BLaER1 treated with 17β-estradiol and CSF1 and Interleukin-3, amounts not matched to agents 10 nM and 100 nM (cell line): ENCODE measurements at regions not wholly inside any gene's neighbourhood (a gene's known extent, or its start where the extent isn't known, plus 50 kb on each side); places are given as distances from the start of the nearest gene placed in this dataset.

ENCODE experiments used
- H3K27ac ChIP-seq, 11 experiments: shearing (Covaris generic); formaldehyde crosslinking; 2 replicates each; pipeline ENCODE4 v1.8.1; 2022
- H3K27me3 ChIP-seq, 11 experiments: shearing (Covaris generic); formaldehyde crosslinking; 2 replicates each; pipeline ENCODE4 v1.8.1; 2022
- H3K36me3 ChIP-seq, 11 experiments: shearing (Covaris generic); formaldehyde crosslinking; 2 replicates each; pipeline ENCODE4 v1.8.1; 2022
- H3K4me1 ChIP-seq, 10 experiments: shearing (Covaris generic); formaldehyde crosslinking; 2 replicates each; pipeline ENCODE4 v1.8.1; 2022
- H3K4me2 ChIP-seq, 11 experiments: shearing (Covaris generic); formaldehyde crosslinking; 2 replicates each; pipeline ENCODE4 v1.8.1; 2022
- H3K4me3 ChIP-seq, 10 experiments: shearing (Covaris generic); formaldehyde crosslinking; 2 replicates each; pipeline ENCODE4 v1.8.1; 2022
- H3K9ac ChIP-seq, 11 experiments: shearing (Covaris generic); formaldehyde crosslinking; 2 replicates each; pipeline ENCODE4 v1.8.1; 2022
- H3K9me3 ChIP-seq, 11 experiments: shearing (Covaris generic); formaldehyde crosslinking; replicated peaks in 1 of 11; 2 replicates each; pipeline ENCODE4 v1.8.1; 2022
- H4K20me1 ChIP-seq, 11 experiments: shearing (Covaris generic); formaldehyde crosslinking; 2 replicates each; pipeline ENCODE4 v1.8.1; 2022
- Cebpa-rat ChIP-seq, 11 experiments: shearing (Covaris generic); IDR thresholded peaks; 2 replicates each; pipeline ENCODE4 v1.8.1; 2022

GRCh38 chr4:62470421-62470983, 1270.4 kb downstream of the ADGRL3 start:
- H3K4me2 ChIP-seq: no peak overlapping the region
- H3K27ac ChIP-seq: no peak overlapping the region
- H3K4me1 ChIP-seq: no peaks in the 10 kb centered on the region
- no peak overlapping the region for H3K4me3 ChIP-seq
- H4K20me1 ChIP-seq: no peaks in the 10 kb centered on the region
- H3K36me3 ChIP-seq: no peaks in the 10 kb centered on the region
- no peaks in the 10 kb centered on the region for H3K9me3 ChIP-seq
- no peak overlapping the region for H3K9ac ChIP-seq
- TF ChIP-seq Cebpa-rat (IDR thresholded peaks at IDR 0.05): no peak
- H3K27me3 ChIP-seq: no peaks in the 10 kb centered on the region

- Histone ChIP-seq H3K27ac (no peak overlapping the region), H3K9me3 (no peaks in the 10 kb centered on the region), H3K36me3 (no peaks in the 10 kb centered on the region), H3K4me2 (no peak overlapping the region), H3K4me1 (no peaks in the 10 kb centered on the region), H3K4me3 (no peak overlapping the region), H4K20me1 (no peaks in the 10 kb centered on the region), H3K9ac (no peak overlapping the region), H3K27me3 (no peaks in the 10 kb centered on the region)
- no peak for TF ChIP-seq Cebpa-rat (IDR thresholded peaks at IDR 0.05)
Observed at GRCh38 chr4:62470020-62470419, 1269.9 kb downstream of the ADGRL3 start.

GRCh38 chr4:62461961-62462360, 1261.8 kb downstream of the ADGRL3 start:
- no peak overlapping the region for H3K27ac ChIP-seq
- no peaks in the 10 kb centered on the region for H3K9me3 ChIP-seq
- no peak for TF ChIP-seq Cebpa-rat (IDR thresholded peaks at IDR 0.05)
- H3K4me1 ChIP-seq: no peaks in the 10 kb centered on the region
- no peaks in the 10 kb centered on the region for H4K20me1 ChIP-seq
- H3K36me3 ChIP-seq: no peaks in the 10 kb centered on the region
- H3K4me3 ChIP-seq: no peak overlapping the region
- no peak overlapping the region for H3K4me2 ChIP-seq
- no peaks in the 10 kb centered on the region for H3K27me3 ChIP-seq
- H3K9ac ChIP-seq: no peak overlapping the region

- H3K4me3 ChIP-seq: no peak overlapping the region
- no peaks in the 10 kb centered on the region for H3K36me3 ChIP-seq
- no peaks in the 10 kb centered on the region for H3K9me3 ChIP-seq
- no peak overlapping the region for H3K9ac ChIP-seq
- no peaks in the 10 kb centered on the region for H3K27me3 ChIP-seq
- no peaks in the 10 kb centered on the region for H3K4me1 ChIP-seq
- TF ChIP-seq Cebpa-rat (IDR thresholded peaks at IDR 0.05): no peak
- H3K4me2 ChIP-seq: no peak overlapping the region
- no peaks in the 10 kb centered on the region for H4K20me1 ChIP-seq
- no peak overlapping the region for H3K27ac ChIP-seq
Observed at GRCh38 chr4:62460329-62460728, 1260.2 kb downstream of the ADGRL3 start.

GRCh38 chr4:62457356-62457755, 1257.2 kb downstream of the ADGRL3 start:
- no peak overlapping the region for H3K9ac ChIP-seq
- no peaks in the 10 kb centered on the region for H3K4me1 ChIP-seq
- no peak overlapping the region for H3K27ac ChIP-seq
- no peaks in the 10 kb centered on the region for H4K20me1 ChIP-seq
- TF ChIP-seq Cebpa-rat (IDR thresholded peaks at IDR 0.05): no peak
- H3K4me3 ChIP-seq: no peak overlapping the region
- no peaks in the 10 kb centered on the region for H3K9me3 ChIP-seq
- no peak overlapping the region for H3K4me2 ChIP-seq
- H3K36me3 ChIP-seq: no peaks in the 10 kb centered on the region
- no peaks in the 10 kb centered on the region for H3K27me3 ChIP-seq

- Histone ChIP-seq H3K9me3 (no peaks in the 10 kb centered on the region), H3K4me3 (no peak overlapping the region), H4K20me1 (no peaks in the 10 kb centered on the region), H3K36me3 (no peaks in the 10 kb centered on the region), H3K4me1 (no peaks in the 10 kb centered on the region), H3K9ac (no peak overlapping the region), H3K4me2 (no peak overlapping the region), H3K27ac (no peak overlapping the region), H3K27me3 (no peaks in the 10 kb centered on the region)
- TF ChIP-seq Cebpa-rat (IDR thresholded peaks at IDR 0.05): no peak
Observed at GRCh38 chr4:62455871-62456270, 1255.7 kb downstream of the ADGRL3 start.

GRCh38 chr4:62454535-62454934, 1254.4 kb downstream of the ADGRL3 start:
- Histone ChIP-seq H3K27me3 (no peaks in the 10 kb centered on the region), H3K27ac (no peak overlapping the region), H3K4me3 (no peak overlapping the region), H4K20me1 (no peaks in the 10 kb centered on the region), H3K9ac (no peak overlapping the region), H3K9me3 (no peaks in the 10 kb centered on the region), H3K4me2 (no peak overlapping the region), H3K36me3 (no peaks in the 10 kb centered on the region), H3K4me1 (no peaks in the 10 kb centered on the region)
- TF ChIP-seq Cebpa-rat (IDR thresholded peaks at IDR 0.05): no peak

- Histone ChIP-seq H3K27me3 (no peaks in the 10 kb centered on the region), H3K9me3 (peaks cover 0 to 3% (median 0%) of the 10 kb centered on the region in 11 experiments; a peak in 1 of 22 replicates), H3K36me3 (no peaks in the 10 kb centered on the region), H3K4me3 (no peak overlapping the region), H3K4me2 (no peak overlapping the region), H3K9ac (no peak overlapping the region), H4K20me1 (no peaks in the 10 kb centered on the region), H3K4me1 (no peaks in the 10 kb centered on the region), H3K27ac (no peak overlapping the region)
- no peak for TF ChIP-seq Cebpa-rat (IDR thresholded peaks at IDR 0.05)
Observed at GRCh38 chr4:62450740-62451139, 1250.6 kb downstream of the ADGRL3 start.

- Histone ChIP-seq H3K27ac (no peak overlapping the region), H3K4me2 (no peak overlapping the region), H4K20me1 (no peaks in the 10 kb centered on the region), H3K9me3 (peaks cover 0 to 3% (median 0%) of the 10 kb centered on the region in 11 experiments; a peak in 1 of 22 replicates), H3K4me1 (no peaks in the 10 kb centered on the region), H3K36me3 (no peaks in the 10 kb centered on the region), H3K4me3 (no peak overlapping the region), H3K9ac (no peak overlapping the region), H3K27me3 (no peaks in the 10 kb centered on the region)
- no peak for TF ChIP-seq Cebpa-rat (IDR thresholded peaks at IDR 0.05)
Observed at GRCh38 chr4:62449538-62449937, 1249.4 kb downstream of the ADGRL3 start.

GRCh38 chr4:62448911-62449310, 1248.8 kb downstream of the ADGRL3 start:
- Histone ChIP-seq H3K4me1 (no peaks in the 10 kb centered on the region), H3K4me3 (no peak overlapping the region), H3K9me3 (peaks cover 0 to 3% (median 0%) of the 10 kb centered on the region in 11 experiments; a peak in 1 of 22 replicates), H3K27ac (no peak overlapping the region), H3K27me3 (no peaks in the 10 kb centered on the region), H3K36me3 (no peaks in the 10 kb centered on the region), H4K20me1 (no peaks in the 10 kb centered on the region), H3K9ac (no peak overlapping the region), H3K4me2 (no peak overlapping the region)
- TF ChIP-seq Cebpa-rat (IDR thresholded peaks at IDR 0.05): no peak
